NCI-H187 (cell line): ENCODE measurements at regions not wholly inside any gene's neighbourhood (a gene's known extent, or its start where the extent isn't known, plus 50 kb on each side); places are given as distances from the start of the nearest gene placed in this dataset.
"Not testable (repeated sequence)": the region's sequence is repeated elsewhere in the genome, so short reads cannot be mapped to it uniquely, and the experiment has no call there.

Experiments used
- DNase-seq, 2 experiments: peaks; one replicate each; lab custom pipeline; 2025; lab: John Stamatoyannopoulos, UW

DNA sequence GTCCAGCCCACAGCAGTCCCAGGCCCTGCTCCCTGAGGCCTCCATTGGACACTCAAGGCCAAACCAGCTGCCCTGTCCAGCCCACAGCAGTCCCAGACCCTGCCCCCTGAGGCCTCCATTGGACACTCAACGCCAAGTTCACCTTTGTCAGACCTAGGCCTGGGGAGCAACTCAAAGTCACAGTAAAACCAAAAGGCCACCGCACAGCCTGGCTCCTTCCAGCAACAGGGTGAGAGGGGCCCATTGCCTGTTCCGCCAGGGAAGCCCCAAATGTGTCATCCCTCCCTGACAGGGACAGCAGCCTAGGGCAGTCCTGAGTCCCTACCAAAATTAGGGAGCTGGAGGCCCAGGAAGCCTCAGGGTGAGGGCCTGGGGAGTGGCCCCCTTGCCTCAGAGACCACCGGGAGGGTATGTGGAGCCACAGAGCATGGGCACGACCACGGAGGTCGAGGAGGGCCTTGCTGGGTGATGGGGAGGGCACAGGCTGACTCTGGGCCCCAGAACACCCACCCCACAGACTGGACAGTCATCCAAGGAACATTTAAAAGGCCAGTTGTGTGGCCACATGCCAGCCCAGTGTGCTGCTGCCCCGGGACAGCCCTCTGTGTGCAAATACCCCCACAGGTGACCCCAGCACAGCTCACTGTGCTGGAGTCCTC lies 66.5 kb upstream of the PPP2R2D start:
- no peak for DNase-seq

DNA sequence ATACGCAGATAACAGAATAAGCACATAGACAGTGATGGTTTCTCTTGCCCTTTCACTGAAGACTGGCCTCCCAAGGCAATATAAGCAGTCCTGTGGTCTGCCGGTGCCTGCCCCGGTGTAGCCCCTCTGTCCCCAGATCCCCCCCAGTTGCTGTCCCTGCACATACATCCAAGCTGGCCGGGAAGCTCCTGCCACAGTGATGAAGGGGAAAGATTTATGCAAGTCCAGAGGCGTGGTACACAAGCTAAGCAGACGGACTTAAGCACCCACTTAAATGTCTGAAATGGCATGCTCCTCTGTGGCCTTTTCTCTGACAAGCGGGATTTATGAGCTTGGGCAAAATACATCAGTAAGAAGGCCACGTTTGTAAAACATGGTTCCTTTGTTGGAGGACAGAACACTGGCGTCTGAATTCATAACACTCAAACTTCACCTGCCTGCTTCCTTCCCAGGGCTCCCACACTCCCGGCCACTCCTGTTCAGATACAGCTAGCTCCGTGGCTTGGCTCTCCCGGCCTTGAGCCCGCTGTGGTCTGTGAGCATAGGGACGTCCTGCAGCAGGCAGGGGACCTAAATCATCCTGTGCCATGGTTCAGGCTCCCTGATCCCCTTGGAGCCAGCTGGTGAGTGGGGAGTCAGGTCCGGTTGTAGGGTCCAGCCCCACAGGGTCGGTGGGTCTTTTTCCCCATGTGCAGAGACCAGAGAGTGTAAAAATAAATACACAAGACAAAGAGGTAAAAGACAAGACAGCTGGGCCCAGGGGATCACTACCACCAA lies 61.7 kb upstream of the PPP2R2D start:
- peak in 1 of 2 experiments; percentile 42 for DNase-seq

DNA sequence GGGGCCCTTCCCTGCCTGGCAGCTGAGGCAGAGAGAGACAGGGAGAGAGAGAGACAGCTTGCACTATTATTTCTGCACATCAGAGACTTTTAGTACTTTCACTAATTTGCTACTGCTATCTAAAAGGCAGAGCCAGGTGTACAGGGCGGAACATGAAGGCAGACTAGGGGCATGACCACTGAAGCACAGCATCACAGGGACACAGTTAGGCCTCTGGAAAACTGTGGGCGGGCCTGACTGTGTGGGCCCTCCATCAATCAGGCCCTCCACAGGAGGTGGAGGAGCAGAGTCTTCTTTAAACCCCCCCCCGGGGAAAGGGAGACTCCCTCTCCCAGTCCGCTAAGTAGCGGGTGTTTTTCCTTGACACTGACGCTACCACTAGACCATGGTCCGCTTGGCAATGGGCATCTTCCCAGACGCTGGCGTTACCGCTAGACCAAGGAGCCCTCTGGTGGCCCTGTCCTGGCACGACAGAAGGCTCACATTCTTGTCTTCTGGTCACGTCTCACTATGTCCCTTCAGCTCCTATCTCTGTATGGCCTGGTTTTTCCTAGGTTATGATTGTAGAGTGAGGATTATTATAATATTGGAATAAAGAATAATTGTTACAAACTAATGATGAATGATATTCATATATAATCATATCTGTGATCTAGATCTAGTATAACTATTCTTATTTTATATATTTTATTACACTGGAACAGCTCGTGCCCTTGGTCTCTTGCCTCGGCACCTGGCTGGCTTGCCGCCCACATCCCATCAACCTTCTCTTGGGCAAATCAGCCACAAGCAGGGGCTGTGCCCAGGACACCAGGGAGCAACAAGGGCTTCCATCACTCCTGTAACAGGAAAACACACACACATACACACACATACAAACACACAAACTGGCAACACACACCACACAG lies 60.7 kb upstream of the PPP2R2D start:
- DNase-seq, result not testable (repeated sequence)

DNA sequence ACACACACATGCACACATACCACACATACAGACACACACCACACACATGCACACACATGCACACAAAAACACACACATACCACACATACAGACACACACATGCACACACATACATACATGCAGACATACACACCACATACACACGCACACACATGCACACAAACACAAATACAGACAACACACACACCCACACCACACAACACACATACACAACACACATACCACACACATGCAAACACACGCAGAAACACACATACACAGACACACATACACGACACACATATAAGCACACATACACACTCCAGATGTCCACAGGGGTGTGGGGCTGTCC lies 60.1 kb upstream of the PPP2R2D start:
- no peak for DNase-seq

DNA sequence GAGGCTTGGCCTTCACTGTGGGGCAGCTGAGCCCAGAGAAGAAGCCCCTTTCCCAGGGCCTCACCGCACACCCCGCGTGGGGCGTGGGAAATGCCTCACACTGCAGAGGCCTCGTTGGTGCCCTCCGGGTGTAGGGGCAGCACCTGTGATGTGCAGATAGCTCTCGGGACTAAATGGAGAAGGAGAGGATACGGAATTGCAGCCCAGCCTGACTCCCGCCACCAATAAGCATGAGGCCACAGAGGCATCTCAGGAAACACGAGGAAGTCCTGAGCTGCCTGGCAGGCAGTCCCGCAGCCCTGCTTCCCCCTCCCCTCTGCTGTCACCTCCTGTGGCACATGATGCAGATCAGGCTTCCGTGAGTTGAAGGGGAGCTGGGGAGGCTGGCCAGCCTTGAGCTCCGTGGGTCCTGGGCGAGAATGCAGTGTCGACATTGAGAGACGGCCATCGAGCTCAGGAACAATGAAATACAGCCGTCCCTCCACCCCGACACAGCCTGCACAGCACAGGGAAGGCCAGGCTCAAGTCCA lies 59.6 kb upstream of the PPP2R2D start:
- no peak for DNase-seq

DNA sequence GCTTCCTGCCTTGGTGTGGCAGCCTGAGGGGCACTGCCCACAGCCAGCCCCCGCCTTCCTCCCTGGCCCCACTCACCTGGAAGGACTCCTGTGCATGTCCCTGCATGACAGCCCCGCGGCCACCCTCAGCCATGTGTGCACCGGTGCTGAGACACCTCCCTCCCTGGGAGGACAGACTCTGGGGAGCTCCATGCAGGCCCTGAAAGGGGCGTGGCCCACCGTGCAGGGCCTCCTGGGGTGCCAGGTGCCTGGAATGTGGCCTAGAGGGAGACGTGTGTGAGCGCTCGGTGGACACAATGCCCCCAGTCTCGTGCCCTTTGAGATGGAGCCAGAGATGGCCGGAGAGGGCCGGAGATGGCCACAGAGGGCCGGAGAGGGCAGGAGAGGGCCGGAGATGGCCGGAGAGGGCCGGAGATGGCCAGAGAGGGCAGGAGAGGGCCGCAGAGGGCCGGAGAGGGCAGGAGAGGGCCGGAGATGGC lies 59.1 kb upstream of the PPP2R2D start:
- no peak for DNase-seq

DNA sequence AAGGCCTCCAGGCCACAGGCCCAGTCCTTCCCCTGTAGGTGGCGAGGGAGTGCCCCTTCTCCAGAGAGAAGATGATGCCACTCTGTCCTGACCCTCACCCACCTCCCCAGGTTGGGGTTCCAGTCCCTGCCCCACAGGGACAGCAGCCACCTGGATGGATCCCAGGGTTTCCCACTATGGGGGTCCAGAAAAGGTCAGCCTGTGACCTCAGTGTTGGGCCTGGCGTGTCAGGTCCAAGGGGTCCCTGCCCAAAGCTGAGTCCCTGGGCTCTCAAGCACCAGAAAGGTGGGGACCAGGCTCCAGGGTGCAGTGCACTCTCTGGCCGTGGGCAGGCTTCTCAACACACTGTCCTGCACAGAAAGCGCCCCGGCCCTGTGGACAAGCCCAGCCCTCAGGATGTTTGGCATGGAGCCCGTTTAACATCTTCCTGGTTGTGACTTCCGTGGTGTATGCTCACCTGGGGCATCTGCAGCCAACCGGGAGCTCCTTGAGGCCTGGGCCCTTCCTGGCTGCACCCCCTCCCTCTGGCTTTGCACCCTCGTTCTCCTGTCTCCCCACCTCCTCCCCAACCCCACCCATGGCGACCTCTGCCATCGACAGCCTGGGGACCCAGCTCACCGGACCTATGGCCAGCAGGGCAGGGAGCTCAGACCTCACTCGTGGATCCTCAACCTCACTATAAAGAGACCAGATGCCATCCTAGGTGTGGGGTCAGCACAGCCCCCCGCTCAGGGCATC lies 58.3 kb upstream of the PPP2R2D start:
- no peak for DNase-seq

DNA sequence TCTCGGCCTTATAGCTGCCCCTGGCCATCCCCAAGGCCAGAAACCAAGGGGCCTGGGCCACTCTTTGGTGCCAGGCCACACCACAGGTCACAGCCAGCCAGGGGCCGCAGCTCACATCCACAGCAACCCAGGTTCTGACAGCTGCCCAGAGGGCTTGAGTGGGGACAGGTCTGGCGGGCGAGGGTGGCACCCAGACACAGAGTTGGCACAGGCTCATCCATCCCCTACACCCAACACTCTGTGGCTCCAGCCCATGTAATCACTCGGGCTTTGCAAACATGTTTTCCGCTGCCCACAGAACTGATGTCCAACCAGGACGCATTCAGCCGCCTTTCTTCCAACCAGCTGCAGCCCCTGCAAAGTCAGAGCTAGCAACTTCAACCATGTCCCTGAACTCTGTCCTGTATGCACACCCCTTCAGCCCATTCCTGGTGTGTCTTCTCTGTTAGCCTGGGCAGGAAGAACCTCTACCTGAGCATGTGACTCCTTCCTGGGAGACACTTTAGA lies 57.7 kb upstream of the PPP2R2D start:
- DNase-seq, result no peak

DNA sequence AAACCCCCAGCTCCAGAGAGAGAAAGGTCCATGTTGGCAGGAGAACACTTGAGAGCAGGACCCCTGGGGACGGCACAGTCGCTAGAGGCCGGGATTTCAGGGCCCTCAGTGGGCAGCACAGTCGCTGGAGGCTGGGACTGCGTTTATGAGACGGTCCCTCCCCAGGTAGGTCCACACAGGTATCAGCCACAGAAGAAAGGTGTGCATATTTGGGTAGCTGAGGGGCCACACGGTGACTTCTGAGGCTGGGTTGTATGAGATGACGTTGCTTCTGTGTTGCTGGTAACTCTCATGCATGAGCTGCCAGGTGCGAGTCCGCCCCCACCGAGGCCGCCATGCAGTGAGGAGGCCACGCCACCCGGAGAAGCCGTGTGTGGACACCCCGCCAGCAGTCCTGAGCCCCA lies 56.9 kb upstream of the PPP2R2D start:
- DNase-seq, result no peak

DNA sequence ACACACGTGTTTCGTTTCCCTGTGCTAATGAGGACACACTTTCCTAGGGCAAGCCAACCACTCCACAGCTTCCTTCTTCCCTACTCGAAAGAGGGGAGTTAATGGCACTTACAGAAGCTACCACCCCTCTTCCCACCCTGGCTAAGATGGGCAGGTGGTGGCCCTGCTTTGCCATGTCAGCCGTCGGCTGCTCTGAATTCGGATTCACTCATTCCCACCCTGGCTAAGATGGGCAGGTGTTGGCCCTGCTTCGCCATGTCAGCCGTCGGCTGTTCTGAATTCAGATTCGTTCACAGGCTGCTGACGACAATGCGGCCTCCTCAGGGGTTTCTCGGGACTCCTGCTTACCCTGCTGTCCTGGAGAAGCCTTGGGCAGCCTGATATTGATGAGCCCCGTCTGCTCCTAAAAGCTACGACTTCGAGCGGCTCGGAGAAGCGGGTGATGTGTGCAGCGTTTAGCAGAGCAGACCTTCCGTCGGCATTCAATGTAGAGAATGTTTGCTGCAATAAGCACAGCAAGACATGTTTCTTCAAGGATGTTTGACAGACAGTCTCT lies 56.2 kb upstream of the PPP2R2D start:
- DNase-seq, result no peak

DNA sequence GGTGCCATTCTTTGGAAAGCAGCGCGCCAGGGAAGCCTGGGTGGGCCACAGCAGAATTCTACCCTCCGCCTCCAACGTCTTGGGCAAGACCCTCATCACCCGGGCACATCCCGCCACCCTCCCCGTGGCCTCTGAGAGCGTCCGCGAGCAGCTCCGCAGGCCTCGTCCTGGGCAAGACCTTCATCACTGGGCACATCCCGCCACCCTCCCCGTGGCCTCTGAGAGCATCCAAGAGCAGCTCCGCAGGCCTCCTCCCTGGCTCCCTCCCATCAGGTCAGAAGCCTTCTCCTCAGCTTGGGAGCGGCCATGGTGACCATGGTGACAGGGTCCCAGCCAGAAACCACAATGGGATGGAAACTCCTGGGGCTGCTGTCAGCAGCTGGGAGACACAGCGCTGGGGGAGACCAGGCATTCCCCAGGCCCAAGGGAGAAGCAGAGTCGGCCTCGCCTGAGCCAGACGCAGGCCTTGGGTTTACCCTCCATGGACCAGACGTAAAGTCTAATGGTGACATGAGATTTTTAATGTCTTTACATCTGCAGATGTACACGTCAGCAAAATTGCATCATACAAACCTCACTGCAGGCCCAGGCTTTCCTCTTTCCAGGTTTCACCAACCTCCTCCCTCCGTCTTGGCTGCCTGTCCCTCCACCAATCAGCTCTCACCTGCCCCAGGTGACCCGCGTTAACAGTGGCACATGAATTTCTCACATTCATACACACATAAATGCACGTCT lies 55.1 kb upstream of the PPP2R2D start:
- DNase-seq, result no peak

DNA sequence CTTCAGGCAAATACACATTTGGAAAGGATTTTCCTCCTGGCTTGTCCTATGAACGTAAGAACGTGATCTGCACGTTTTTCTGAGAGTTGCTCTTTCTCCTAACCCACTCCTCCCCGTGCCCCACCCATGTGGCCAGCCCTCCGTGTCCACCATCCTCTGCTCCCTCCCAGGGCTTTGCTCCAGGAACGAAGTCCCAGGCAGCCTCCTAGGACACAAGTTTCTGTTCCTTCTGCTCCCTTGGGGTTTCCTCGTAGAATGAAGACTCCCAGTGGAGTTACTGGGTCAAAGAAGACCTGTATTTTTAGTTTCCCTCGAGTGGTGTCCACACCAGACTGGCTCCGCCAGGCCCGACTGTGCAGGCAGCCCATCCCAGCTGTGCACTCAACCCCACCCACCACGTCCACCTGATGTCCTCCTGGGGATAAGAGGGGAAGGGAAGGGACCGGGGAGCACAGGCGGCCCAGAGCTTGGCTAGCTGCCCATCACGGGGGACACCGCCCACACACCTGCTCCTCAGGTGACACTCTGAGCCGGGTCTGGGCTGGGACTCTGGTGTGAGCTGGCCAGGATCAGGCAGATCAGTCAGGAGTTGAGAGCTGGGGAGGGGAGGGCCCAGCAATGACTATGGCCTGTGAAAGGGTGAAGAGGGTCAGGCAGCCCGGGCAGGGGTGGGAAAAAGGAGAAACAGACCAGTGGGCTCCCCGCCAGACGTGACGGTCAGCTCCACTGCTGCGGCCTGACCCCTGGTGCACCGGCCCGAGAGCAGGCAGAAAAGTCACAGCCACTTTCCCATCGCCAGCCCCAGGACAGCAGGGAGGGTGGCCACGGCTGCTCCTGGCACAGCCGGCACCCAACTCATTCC lies 54.3 kb upstream of the PPP2R2D start:
- DNase-seq, result peak in 1 of 2 experiments; percentile 28

DNA sequence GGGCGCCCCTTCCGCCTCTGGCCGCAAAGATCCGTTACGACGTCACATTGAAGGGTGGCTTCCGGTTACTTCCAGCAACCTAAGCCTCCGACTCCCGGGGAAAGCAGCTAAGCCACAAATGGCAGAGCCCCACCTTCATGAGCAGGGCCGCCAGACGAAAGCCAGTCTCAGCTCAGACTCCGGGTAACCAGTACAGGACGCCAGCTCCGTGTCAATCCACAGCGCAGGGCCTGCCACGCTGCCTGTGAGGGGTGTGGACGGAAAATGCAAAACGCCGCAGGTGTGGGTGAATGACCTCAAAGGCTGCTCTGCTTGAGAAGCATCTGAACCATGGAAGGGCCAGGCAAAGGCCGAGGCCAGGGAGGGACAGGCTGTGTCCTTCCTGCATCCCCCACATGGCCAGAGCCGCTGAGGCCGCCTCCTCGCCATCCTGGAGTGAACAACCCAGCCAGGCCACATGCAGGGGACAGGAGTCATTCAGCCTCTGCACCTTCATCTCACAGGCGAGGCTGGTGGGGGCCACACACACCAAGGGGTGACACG lies 53.5 kb upstream of the PPP2R2D start:
- no peak for DNase-seq

DNA sequence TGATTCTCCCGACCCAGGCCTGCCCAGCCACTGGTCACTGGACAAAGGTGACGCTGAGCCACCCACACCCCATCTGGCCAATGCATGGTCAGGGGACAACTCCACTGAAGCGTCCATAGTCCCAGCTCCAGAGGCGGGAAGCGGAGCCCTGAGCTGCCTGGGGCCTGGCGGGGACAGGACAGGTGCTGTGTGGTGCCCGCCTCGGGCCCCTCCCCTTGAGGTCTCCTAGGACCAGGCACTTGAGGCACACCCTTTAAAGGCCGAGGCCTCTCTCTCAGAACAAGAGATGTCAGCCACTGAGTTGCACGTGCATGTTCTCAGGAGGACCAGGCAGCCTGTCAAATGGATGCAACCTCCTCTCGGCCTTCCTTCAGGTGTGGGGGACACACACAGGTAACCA lies 52.5 kb upstream of the PPP2R2D start:
- DNase-seq, result peak in 1 of 2 experiments; percentile 8

DNA sequence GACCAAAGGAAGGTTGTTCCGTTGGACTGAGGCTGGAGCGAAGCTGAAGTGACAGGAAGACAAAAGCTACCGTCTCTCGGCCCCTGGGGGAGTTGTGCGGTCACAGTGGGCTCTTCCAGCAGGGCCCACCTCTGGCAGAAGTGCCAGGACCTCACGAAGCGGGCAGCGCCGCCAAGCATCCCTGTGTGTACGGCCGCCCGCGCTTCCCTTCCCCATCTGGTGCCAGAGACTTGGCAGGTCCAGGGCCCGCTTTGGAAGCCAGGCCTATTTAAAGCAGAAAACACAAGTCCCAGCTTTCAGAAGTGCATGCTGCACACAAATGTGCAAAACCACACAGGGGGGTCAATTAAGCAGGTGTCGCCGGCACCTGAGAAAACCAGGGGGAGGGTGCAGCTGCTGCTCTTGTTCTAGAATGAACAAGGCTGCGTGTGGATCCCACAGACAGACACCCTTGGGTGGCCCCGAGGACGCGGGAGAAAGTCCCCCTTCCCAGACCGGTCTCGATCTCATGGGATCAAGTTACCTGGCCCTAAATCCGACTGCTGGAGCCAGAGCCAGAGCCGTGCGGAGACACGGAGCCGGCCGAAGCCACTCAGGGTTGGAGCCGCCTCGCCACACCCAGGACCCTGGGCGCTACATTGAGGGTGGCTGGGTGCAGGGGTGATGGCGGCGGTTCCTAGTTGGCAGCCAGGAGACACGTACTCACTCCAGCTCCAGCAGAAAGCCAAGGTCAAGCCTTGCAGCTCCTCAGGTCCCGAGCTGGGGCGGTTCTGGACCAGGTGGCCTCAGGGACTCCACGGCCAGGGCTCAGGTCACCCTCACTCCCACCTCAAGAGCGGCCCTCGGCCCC lies 51.8 kb upstream of the PPP2R2D start:
- DNase-seq, result no peak

DNA sequence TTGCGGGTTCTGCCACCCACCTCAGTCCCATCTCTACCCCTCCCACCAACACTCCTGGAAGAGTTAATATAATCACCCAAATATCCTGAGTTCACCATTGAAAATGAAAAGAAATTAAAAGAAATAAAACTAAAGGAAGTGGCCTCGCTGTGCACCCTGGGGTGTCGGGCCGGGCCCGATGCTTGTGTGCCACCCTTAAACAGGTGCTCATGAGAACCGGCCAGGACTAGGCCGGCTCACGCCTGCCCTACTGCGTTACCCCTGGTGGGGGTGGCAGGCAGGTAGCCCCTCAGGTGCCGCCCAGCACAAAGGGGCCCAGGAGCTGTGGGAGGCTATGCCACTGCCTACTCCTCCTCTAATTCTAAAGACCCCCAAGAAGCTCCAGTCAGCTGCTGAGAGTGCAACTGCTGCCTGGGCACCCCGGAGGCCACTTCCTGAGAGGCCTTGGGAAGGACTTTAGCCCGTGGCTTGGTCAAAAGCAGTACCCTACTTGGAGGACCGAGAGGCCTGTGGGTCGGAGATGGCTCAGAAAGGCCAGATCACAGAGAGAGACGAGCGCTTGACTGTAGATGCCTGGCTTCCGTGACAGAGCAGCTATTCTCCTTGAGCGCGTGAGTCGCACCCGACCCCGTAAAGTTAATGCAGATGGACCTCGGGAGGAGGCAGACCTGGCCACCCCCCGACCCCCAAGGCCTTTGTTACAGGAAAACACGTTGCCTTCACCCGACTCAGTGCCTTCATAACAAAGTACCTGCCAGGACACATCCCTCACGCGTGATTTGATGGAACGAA lies 51.0 kb upstream of the PPP2R2D start:
- DNase-seq, result no peak

DNA sequence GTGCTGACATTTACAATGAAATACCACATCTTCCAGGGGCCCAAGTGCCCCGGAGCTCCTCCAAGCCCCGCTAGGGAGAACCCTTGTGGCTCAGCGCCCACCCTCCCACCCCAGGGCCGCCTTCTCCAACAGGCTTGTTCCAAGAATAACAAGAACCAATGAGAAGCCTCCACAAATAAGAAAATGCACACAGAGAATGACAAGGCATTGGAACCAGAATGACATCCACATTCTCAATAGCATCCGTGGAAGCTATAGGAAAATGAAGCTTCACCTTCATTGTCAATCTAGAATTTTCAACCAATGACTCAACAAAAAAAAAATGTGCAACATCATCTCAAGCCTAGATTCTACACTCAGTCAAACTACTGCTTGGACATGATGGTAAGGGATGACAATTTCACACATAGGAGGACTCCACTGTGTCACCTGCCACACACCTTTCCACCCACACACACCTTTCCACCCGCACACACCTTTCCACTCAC lies 50.4 kb upstream of the PPP2R2D start:
- DNase-seq, result no peak
